Mesothelial cell of epicardium (in vitro differentiated cells): ENCODE measurements at regions not wholly inside any gene's neighbourhood (a gene's known extent, or its start where the extent isn't known, plus 50 kb on each side); places are given as distances from the start of the nearest gene placed in this dataset.
"Not testable (repeated sequence)": the region's sequence is repeated elsewhere in the genome, so short reads cannot be mapped to it uniquely, and the experiment has no call there.

ENCODE experiments used
- DNase-seq, 2 experiments: peaks; one replicate each; pipeline ENCODE4 v3.0.0; 2021; ENCODE audit warnings: low spot score in 2 of 2; ENCODE audit not compliant: unreplicated experiment in 2 of 2
- H3K27ac Mint-ChIP-seq: 2 replicates; pipeline ENCODE4 v1.8.0; 2021; ENCODE audit warnings: mixed read lengths
- H3K27me3 Mint-ChIP-seq: 2 replicates; pipeline ENCODE4 v1.8.0; 2021; ENCODE audit warnings: low read depth, mixed read lengths
- H3K36me3 Mint-ChIP-seq: 2 replicates; pipeline ENCODE4 v1.8.0; 2021; ENCODE audit warnings: mixed read lengths
- H3K4me1 Mint-ChIP-seq: 2 replicates; pipeline ENCODE4 v1.8.0; 2021; ENCODE audit warnings: mixed read lengths
- H3K4me3 Mint-ChIP-seq: 2 replicates; pipeline ENCODE4 v1.8.0; 2021; ENCODE audit warnings: mild to moderate bottlenecking, moderate library complexity, mixed read lengths
- H3K9me3 Mint-ChIP-seq: 2 replicates; pipeline ENCODE4 v1.8.0; 2021; ENCODE audit warnings: mixed read lengths
- TF ChIP-seq, protein P1 (sequence below): fragments of 200-600 bp; sonication (generic); IDR thresholded peaks from one replicate; pipeline ENCODE4 v1.5.0; 2021; ENCODE audit warnings: antibody characterized with exemption; ENCODE audit not compliant: unreplicated experiment

DNA sequence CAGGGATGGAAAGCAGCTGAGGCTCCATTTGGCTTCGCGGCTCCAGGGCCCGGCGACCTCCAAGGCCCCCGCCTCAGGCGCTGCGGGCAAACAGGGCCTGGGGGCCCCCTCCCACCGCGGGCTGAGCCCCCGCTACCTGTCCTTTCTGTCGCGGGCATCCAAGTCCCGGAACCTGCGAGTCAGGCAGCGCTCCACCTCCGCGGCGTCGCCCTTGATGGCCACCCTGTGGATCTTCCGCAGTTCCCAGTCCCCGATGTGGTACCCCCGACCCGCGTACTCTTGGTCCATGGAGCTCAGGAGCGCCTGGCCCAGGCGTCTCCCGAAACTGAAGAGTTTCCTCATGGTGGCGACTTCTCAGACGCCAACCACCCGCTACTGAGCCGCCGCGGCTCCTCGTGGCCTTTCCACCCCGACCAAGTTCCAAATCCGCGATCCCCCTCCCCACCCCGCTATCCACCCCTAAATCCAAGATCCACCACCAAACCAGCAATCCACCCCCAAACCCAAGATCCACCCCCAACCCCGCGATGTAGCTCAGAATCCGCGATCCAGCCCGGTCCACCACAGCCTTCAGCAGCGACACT is 86.5 kb upstream of the CCDC180 start:
- Mint-ChIP-seq H3K27me3 (peaks cover 92% of the 10 kb centered on the region), H3K4me3 (peak overlapping the region; percentile 71), H3K27ac (no peak overlapping the region), H3K4me1 (peaks cover 6% of the 10 kb centered on the region), H3K36me3 (no peaks in the 10 kb centered on the region), H3K9me3 (no peaks in the 10 kb centered on the region)
- DNase-seq, result no peak
- TF ChIP-seq, protein P1, sequence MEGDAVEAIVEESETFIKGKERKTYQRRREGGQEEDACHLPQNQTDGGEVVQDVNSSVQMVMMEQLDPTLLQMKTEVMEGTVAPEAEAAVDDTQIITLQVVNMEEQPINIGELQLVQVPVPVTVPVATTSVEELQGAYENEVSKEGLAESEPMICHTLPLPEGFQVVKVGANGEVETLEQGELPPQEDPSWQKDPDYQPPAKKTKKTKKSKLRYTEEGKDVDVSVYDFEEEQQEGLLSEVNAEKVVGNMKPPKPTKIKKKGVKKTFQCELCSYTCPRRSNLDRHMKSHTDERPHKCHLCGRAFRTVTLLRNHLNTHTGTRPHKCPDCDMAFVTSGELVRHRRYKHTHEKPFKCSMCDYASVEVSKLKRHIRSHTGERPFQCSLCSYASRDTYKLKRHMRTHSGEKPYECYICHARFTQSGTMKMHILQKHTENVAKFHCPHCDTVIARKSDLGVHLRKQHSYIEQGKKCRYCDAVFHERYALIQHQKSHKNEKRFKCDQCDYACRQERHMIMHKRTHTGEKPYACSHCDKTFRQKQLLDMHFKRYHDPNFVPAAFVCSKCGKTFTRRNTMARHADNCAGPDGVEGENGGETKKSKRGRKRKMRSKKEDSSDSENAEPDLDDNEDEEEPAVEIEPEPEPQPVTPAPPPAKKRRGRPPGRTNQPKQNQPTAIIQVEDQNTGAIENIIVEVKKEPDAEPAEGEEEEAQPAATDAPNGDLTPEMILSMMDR, result no peak

DNA sequence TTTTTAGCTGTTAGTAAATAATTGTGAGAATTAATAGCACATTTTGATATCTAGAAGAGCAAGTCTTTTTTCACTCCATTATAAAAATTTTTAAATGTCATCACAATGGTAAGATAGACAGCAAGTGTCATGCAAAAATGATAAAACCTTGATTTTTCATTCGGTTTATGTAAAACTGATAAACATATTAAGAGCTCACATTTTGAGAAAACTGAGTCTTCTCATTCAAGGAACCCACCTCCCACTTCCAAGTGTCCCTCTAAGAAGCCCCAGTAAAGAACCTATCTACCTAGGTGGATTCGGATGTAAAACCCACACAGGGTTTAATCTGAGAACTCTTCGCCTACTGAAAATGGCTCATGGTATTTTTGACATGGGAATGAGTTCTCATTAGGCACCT is 87.1 kb upstream of the CCDC180 start:
- H3K9me3 Mint-ChIP-seq, H3K4me1 Mint-ChIP-seq, H3K27ac Mint-ChIP-seq, H3K36me3 Mint-ChIP-seq, DNase-seq, H3K4me3 Mint-ChIP-seq: not testable (repeated sequence)
- peaks cover 92% of the 10 kb centered on the region for H3K27me3 Mint-ChIP-seq

DNA sequence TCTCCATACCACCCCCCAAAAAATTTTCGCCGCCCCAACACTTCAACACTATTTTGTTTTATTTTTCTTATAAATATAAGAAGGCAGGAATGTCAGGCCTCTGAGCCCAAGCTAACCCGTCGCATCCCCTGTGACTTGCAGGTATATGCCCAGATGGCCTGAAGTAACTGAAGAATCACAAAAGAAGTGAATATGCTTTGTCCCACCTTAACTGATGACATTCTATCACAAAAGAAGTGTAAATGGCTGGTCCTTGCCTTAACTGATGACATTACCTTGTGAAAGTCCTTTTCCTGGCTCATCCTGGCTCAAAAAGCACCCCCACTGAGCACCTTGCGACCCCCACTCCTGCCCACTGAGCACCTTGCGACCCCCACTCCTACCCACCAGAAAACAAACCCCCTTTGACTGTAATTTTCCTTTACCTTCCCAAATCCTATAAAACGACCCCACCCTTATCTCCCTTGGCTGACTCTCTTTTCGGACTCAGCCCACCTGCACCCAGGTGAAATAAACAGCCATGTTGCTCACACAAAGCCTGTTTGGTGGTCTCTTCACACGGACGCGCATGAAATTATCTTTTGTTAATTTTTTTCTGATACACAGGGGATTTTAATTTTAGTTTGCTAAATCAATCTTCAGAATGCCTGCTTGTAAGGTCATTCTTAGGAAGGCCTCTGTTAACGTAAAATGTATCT is 87.9 kb upstream of the CCDC180 start:
- not testable (repeated sequence) for H3K4me3 Mint-ChIP-seq, H3K9me3 Mint-ChIP-seq, DNase-seq, H3K36me3 Mint-ChIP-seq, H3K4me1 Mint-ChIP-seq, H3K27ac Mint-ChIP-seq
- peaks cover 93% of the 10 kb centered on the region for H3K27me3 Mint-ChIP-seq

GRCh38 chr9:97215127-97215526 is 92.3 kb upstream of the CCDC180 start:
- DNase-seq, H3K4me1 Mint-ChIP-seq, H3K4me3 Mint-ChIP-seq, H3K36me3 Mint-ChIP-seq, H3K27ac Mint-ChIP-seq, H3K9me3 Mint-ChIP-seq: not testable (repeated sequence)
- peaks cover 77% of the 10 kb centered on the region for H3K27me3 Mint-ChIP-seq

DNA sequence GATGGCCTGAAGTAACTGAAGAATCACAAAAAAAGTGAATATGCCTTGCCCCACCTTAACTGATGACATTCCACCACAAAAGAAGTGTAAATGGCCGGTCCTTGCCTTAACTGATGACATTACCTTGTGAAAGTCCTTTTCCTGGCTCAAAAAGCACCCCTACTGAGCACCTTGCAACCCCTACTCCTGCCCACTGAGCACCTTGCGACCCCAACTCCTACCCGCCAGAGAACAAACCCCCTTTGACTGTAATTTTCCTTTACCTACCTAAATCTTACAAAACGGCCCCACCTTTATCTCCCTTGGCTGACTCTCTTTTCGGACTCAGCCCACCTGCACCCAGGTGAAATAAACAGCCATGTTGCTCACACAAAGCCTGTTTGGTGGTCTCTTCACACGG is 92.9 kb upstream of the CCDC180 start:
- H3K9me3 Mint-ChIP-seq, H3K27ac Mint-ChIP-seq, H3K36me3 Mint-ChIP-seq, H3K4me1 Mint-ChIP-seq, H3K4me3 Mint-ChIP-seq, DNase-seq: not testable (repeated sequence)
- peaks cover 71% of the 10 kb centered on the region for H3K27me3 Mint-ChIP-seq

GRCh38 chr9:97199683-97200082 is 107.8 kb upstream of the CCDC180 start:
- not testable (repeated sequence) for H3K27me3 Mint-ChIP-seq, DNase-seq, H3K36me3 Mint-ChIP-seq, H3K4me3 Mint-ChIP-seq, H3K27ac Mint-ChIP-seq, H3K4me1 Mint-ChIP-seq
- H3K9me3 Mint-ChIP-seq, result peaks cover 22% of the 10 kb centered on the region

DNA sequence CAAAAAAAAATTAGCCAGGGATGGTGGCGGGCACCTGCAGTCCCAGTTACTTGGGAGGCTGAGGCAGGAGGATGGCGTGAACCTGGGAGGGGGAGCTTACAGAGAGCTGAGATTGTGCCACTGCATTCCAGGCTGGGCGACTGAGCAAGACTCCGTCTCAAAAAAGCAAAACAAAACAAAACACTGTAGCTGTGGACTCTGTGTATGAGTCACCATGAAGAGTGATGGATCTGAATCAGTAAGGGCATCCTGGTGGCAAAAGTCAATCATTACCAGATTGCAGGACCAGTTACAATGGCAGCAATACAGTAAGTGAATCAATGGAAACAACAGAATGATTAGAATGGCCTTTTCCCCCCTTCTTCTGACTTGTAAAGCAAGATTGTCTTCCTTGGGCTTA is 113.7 kb upstream of the CCDC180 start:
- H3K9me3 Mint-ChIP-seq, H3K36me3 Mint-ChIP-seq, DNase-seq, H3K27ac Mint-ChIP-seq, H3K27me3 Mint-ChIP-seq, H3K4me3 Mint-ChIP-seq, H3K4me1 Mint-ChIP-seq: not testable (repeated sequence)

- Mint-ChIP-seq H3K4me1 (no peaks in the 10 kb centered on the region), H3K27ac (no peak overlapping the region), H3K4me3 (no peak overlapping the region), H3K9me3 (no peaks in the 10 kb centered on the region), H3K36me3 (peaks cover under 1% of the 10 kb centered on the region), H3K27me3 (no peaks in the 10 kb centered on the region)
- TF ChIP-seq, protein P1, result no peak
- no peak for DNase-seq
These were observed 118.9 kb upstream of the CCDC180 start for GRCh38 chr9:97188545-97188944.

GRCh38 chr9:97187706-97188105 is 119.8 kb upstream of the CCDC180 start:
- not testable (repeated sequence) for H3K9me3 Mint-ChIP-seq, H3K4me1 Mint-ChIP-seq, H3K36me3 Mint-ChIP-seq, H3K4me3 Mint-ChIP-seq, DNase-seq, H3K27me3 Mint-ChIP-seq, H3K27ac Mint-ChIP-seq
